Lower lobe of right lung (tissue), 2 donors: ENCODE measurements at regions not wholly inside any gene's neighbourhood (a gene's known extent, or its start where the extent isn't known, plus 50 kb on each side); places are given as distances from the start of the nearest gene placed in this dataset.

Experiments
- ATAC-seq, 2 donors: fragments of 200-7000 bp; cut with Tn5 transposase; one replicate each; pipeline ENCODE4 v1.9.1; 2020 to 2022; ENCODE audit warnings: mild to moderate bottlenecking in 2 of 2, moderate library complexity in 2 of 2
- DNase-seq: peaks from one replicate; pipeline ENCODE4 v3.0.0-alpha.2; 2020
- H3K27ac ChIP-seq: fragments of 200-600 bp; one replicate; pipeline ENCODE4 v1.8.0; 2022
- H3K27me3 ChIP-seq: fragments of 200-600 bp; one replicate; pipeline ENCODE4 v1.8.0; 2022; ENCODE audit warnings: low read depth
- H3K36me3 ChIP-seq: fragments of 200-600 bp; one replicate; pipeline ENCODE4 v1.8.0; 2022; ENCODE audit warnings: mild to moderate bottlenecking
- H3K4me1 ChIP-seq: fragments of 200-600 bp; one replicate; pipeline ENCODE4 v1.8.0; 2022
- H3K4me3 ChIP-seq: fragments of 200-600 bp; one replicate; pipeline ENCODE4 v1.8.0; 2022; ENCODE audit warnings: mild to moderate bottlenecking
- H3K9me3 ChIP-seq: fragments of 200-600 bp; one replicate; pipeline ENCODE4 v1.8.0; 2022
- CTCF ChIP-seq: fragments of 200-600 bp; IDR thresholded peaks from one replicate; pipeline ENCODE4 v1.8.0; 2022; ENCODE audit warnings: antibody characterized with exemption, mild to moderate bottlenecking
- intact Hi-C: fragments of 100-400 bp; cut with DNase I; formaldehyde crosslinking; loops from one replicate; pipeline ENCODE4 v1.11.0; 2022
- donor health status: DM: no; HTN: yes; CAD: no; lungs with severe emphysema.

- no peak for TF ChIP-seq CTCF
- no peaks in the 10 kb centered on the region for H3K36me3 ChIP-seq
- H3K27me3 ChIP-seq = no peaks in the 10 kb centered on the region
- H3K4me3 ChIP-seq = no peak overlapping the region
- ATAC-seq (no peak), DNase-seq (no peak)
- peaks cover 22% of the 10 kb centered on the region for H3K4me1 ChIP-seq
- intact Hi-C loops = no loop called here
- H3K9me3 ChIP-seq = no peaks in the 10 kb centered on the region
- H3K27ac ChIP-seq = no peak overlapping the region
Measured at GRCh38 chr6:163662604-163663225, 248.2 kb downstream of the QKI start.

GRCh38 chr6:163661272-163661671 is 246.8 kb downstream of the QKI start:
- peak; percentile 40 to 56 for ATAC-seq
- no peaks in the 10 kb centered on the region for H3K9me3 ChIP-seq
- H3K27me3 ChIP-seq = no peaks in the 10 kb centered on the region
- DNase-seq = no peak
- TF ChIP-seq CTCF = no peak
- H3K27ac ChIP-seq = no peak overlapping the region
- intact Hi-C loops = no loop called here
- no peak overlapping the region for H3K4me3 ChIP-seq
- H3K36me3 ChIP-seq = no peaks in the 10 kb centered on the region
- H3K4me1 ChIP-seq = peaks cover 13% of the 10 kb centered on the region

- H3K4me1 ChIP-seq = peaks cover 13% of the 10 kb centered on the region
- H3K36me3 ChIP-seq = no peaks in the 10 kb centered on the region
- ATAC-seq (no peak), DNase-seq (no peak)
- no peak overlapping the region for H3K4me3 ChIP-seq
- intact Hi-C loops = no loop called here
- no peak overlapping the region for H3K27ac ChIP-seq
- H3K27me3 ChIP-seq = no peaks in the 10 kb centered on the region
- TF ChIP-seq CTCF = no peak
- no peaks in the 10 kb centered on the region for H3K9me3 ChIP-seq
Measured at GRCh38 chr6:163659803-163660202, 245.3 kb downstream of the QKI start.

- ATAC-seq (peak in 1 of 2 donors; percentile 37), DNase-seq (no peak)
- Histone ChIP-seq H3K4me3 (no peak overlapping the region), H3K4me1 (no peaks in the 10 kb centered on the region), H3K27ac (no peak overlapping the region), H3K9me3 (no peaks in the 10 kb centered on the region), H3K36me3 (no peaks in the 10 kb centered on the region), H3K27me3 (no peaks in the 10 kb centered on the region)
- TF ChIP-seq CTCF = peak; percentile 9
- intact Hi-C loops = no loop called here
Measured at GRCh38 chr6:163655217-163656121, 241.0 kb downstream of the QKI start.

- H3K36me3 ChIP-seq = no peaks in the 10 kb centered on the region
- no peaks in the 10 kb centered on the region for H3K27me3 ChIP-seq
- peak; percentile 78 to 80 for ATAC-seq
- no peaks in the 10 kb centered on the region for H3K4me1 ChIP-seq
- H3K4me3 ChIP-seq = no peak overlapping the region
- no peak for DNase-seq
- TF ChIP-seq CTCF = no peak
- H3K27ac ChIP-seq = no peak overlapping the region
- no peaks in the 10 kb centered on the region for H3K9me3 ChIP-seq
- intact Hi-C loops = no loop called here
Measured at GRCh38 chr6:163651915-163652668, 237.6 kb downstream of the QKI start.
